DND-41 (cell line): ENCODE measurements at regions not wholly inside any gene's neighbourhood (a gene's known extent, or its start where the extent isn't known, plus 50 kb on each side); places are given as distances from the start of the nearest gene placed in this dataset.

Experiments used
- CTCF ChIP-seq: IDR thresholded peaks from 2 replicates; pipeline ENCODE4 v1.5.1; 2012; ENCODE audit warnings: borderline replicate concordance, low read length, moderate library complexity, mild to moderate bottlenecking; ENCODE audit not compliant: poor library complexity, severe bottlenecking; ENCODE audit errors: extremely low read depth
- EZH2 ChIP-seq: IDR thresholded peaks from 3 replicates; pipeline ENCODE4 v1.6.1; 2012; ENCODE audit warnings: borderline replicate concordance, low read depth, mild to moderate bottlenecking, moderate library complexity, low read length, inconsistent platforms; ENCODE audit not compliant: severe bottlenecking

- TF ChIP-seq CTCF (no peak), EZH2 (no peak)
Measured at GRCh38 chr15:62961134-62961533, 81.4 kb upstream of the TPM1 start.
